GM19438 (cell line): ENCODE measurements at regions not wholly inside any gene's neighbourhood (a gene's known extent, or its start where the extent isn't known, plus 50 kb on each side); places are given as distances from the start of the nearest gene placed in this dataset.
"Not testable (repeated sequence)": the region's sequence is repeated elsewhere in the genome, so short reads cannot be mapped to it uniquely, and the experiment has no call there.

Experiments
- ATAC-seq: cut with Tn5 transposase; IDR thresholded peaks from one replicate; pipeline ENCODE4 v1.9.1; 2021; ENCODE audit warnings: low read depth; ENCODE audit not compliant: unreplicated experiment

- ATAC-seq: no peak
Observed at GRCh38 chr16:60204181-60204580, 1470.1 kb upstream of the GOT2 start.

- ATAC-seq: no peak
Observed at GRCh38 chr16:60203525-60204124, 1469.5 kb upstream of the GOT2 start.

- ATAC-seq: not testable (repeated sequence)
Observed at GRCh38 chr16:60200729-60201128, 1466.6 kb upstream of the GOT2 start.

GRCh38 chr16:60200161-60200560 is 1466.0 kb upstream of the GOT2 start:
- ATAC-seq: no peak

- ATAC-seq: no peak
Observed at GRCh38 chr16:60199150-60199549, 1465.0 kb upstream of the GOT2 start.

- ATAC-seq: no peak
Observed at GRCh38 chr16:60181536-60181935, 1447.4 kb upstream of the GOT2 start.

GRCh38 chr16:60180609-60181008 is 1446.5 kb upstream of the GOT2 start:
- no peak for ATAC-seq

GRCh38 chr16:60170196-60170595 is 1436.1 kb upstream of the GOT2 start:
- no peak for ATAC-seq

- ATAC-seq: no peak
Observed at GRCh38 chr16:60166111-60166510, 1432.0 kb upstream of the GOT2 start.

GRCh38 chr16:60151987-60152386 is 1417.9 kb upstream of the GOT2 start:
- no peak for ATAC-seq

GRCh38 chr16:60150907-60151306 is 1416.8 kb upstream of the GOT2 start:
- no peak for ATAC-seq

GRCh38 chr16:60143348-60143705 is 1409.2 kb upstream of the GOT2 start:
- no peak for ATAC-seq

GRCh38 chr16:60142619-60143347 is 1408.7 kb upstream of the GOT2 start:
- ATAC-seq: no peak

GRCh38 chr16:60137891-60138290 is 1403.8 kb upstream of the GOT2 start:
- no peak for ATAC-seq

- ATAC-seq: no peak
Observed at GRCh38 chr16:60127196-60127595, 1393.1 kb upstream of the GOT2 start.

- ATAC-seq: not testable (repeated sequence)
Observed at GRCh38 chr16:60126115-60126514, 1392.0 kb upstream of the GOT2 start.

- no peak for ATAC-seq
Observed at GRCh38 chr16:60123392-60124023, 1389.4 kb upstream of the GOT2 start.

- ATAC-seq: no peak
Observed at GRCh38 chr16:60120586-60120985, 1386.5 kb upstream of the GOT2 start.

GRCh38 chr16:60110531-60110930 is 1376.4 kb upstream of the GOT2 start:
- no peak for ATAC-seq

GRCh38 chr16:60107871-60108270 is 1373.8 kb upstream of the GOT2 start:
- ATAC-seq: no peak

- ATAC-seq: no peak
Observed at GRCh38 chr16:60107437-60107836, 1373.3 kb upstream of the GOT2 start.

GRCh38 chr16:60100371-60100770 is 1366.3 kb upstream of the GOT2 start:
- ATAC-seq: no peak
